RKO (cell line): ENCODE measurements at regions not wholly inside any gene's neighbourhood (a gene's known extent, or its start where the extent isn't known, plus 50 kb on each side); places are given as distances from the start of the nearest gene placed in this dataset.
A peak's percentile ranks its signal among the peaks of the same experiment; 100 is the strongest.
"Not testable (repeated sequence)": the region's sequence is repeated elsewhere in the genome, so short reads cannot be mapped to it uniquely, and the experiment has no call there.

Experiments used
- DNase-seq: peaks from one replicate; pipeline ENCODE4 v3.0.0-alpha.2; 2016; ENCODE audit warnings: low spot score

DNA sequence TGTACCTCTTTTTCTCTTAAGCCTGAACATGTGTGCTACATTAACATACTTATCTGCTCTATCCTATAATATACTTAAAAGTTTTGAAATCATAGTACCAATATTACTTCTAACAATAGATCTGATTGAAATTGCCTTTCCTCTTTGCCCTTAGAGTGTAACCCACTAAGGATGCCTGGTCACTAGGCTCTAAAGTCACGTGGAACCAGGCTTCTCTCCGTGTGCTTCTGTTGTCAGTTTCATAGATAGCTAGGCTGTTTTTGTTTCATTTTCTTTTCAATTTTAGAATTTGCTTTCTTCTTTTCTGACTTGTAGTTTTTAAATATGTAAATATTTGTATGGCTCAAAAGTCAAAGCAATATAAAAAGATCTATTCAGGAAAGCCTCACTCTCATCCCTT lies 100.5 kb upstream of the PZP start:
- DNase-seq = not testable (repeated sequence)

- DNase-seq = not testable (repeated sequence)
Measured at GRCh38 chr12:9308163-9308562, 100.0 kb upstream of the PZP start.

DNA sequence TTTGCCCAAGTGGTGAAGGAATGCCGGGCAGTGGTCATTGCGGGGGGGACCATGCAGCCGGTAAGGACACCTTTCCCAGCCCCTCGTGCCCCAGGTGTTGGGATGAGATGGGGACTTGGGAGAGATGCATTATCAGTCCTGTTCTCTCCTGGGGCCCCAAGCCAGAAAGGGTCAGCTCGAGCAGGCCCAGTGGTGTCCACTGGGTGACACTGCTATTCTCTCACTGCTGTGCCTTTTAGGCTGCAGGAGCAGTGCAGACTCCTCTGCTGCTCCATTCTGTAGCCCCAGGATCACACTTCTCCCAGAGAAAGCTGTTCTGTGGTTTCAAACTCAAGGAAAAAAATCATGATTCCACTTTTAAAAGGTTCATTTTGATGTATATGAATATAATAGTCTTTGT lies 99.1 kb upstream of the PZP start:
- DNase-seq = not testable (repeated sequence)

DNA sequence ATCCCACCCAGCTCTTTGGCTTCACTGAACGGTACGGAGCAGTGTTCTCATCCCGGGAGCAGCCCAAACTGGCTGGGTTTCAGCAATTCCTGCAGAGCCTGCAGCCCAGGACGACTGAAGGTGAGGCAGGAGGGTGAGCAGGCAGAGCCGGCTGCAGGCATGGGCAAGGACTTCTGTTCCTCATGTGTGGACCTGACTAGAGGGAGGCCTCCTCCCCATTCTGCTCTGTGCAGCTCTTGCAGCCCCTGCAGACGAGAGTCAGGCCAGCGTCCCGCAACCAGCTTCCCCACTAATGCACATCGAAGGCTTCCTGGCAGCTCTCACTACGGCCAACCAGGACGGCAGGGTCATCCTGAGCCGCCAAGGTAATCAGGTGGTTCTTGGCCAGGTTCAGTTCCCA lies 97.8 kb upstream of the PZP start:
- DNase-seq = not testable (repeated sequence)

DNA sequence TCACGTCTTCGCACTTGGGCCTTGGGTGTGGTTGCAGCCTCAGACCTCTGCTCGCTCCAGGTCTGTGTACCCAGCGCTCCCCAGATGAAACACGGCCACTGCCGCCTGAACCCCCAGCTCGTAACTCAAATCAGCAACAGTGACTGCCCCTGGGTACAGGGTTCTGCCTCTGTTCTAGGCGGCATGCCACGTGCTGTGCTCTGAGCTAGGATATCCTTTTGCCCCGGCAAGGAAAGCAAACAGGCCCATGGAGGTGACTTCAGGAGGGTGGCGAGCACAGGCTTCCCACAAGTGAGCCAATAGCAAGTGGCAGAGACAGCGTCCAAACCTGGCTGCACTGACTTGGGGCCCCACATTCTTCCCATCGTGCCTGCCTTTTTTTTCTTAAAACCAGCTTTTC lies 96.3 kb upstream of the PZP start:
- not testable (repeated sequence) for DNase-seq

GRCh38 chr12:9295872-9296271 lies 87.7 kb upstream of the PZP start:
- DNase-seq = not testable (repeated sequence)

GRCh38 chr12:9294072-9294620 lies 86.0 kb upstream of the PZP start:
- not testable (repeated sequence) for DNase-seq

- DNase-seq = not testable (repeated sequence)
Measured at GRCh38 chr12:9293391-9293790, 85.2 kb upstream of the PZP start.

DNA sequence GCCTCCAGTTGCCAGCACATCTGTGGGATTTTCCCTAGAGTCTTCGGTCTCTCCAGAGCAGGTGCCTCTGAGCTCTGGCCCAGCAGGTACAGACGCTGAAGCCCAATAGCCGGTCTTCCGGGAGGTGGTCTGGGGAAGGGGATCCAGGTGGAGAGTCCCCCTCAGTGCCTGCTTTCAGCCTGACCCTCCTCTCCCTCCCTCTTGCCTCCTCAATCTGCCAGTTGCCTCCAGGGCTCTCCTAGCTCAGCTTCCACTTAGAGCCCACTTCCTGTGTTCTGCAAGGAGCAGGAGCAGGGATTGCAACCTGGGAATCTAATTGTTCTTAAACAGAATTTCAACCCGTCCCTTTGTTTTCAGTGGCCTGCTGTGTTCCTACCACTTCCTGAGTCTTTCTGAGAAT lies 81.8 kb upstream of the PZP start:
- DNase-seq = not testable (repeated sequence)

DNA sequence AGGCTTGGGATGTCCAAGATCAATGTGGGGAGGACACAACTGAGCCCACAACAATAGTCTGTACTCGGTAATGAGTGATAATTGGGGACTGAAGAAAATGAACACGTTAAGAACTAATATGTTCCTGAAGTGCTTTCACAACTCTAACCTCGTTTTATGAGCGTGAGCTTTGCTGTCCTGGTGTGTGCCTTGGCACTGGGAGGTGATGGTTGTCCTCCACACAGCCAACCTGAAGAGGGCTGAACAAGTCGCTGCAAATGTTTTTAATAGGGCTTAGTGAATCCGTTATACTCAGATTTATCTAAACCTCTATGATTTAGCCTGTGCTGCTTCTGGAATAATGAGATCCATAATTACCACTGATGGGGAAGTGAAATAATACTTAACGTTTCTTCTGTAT lies 76.5 kb upstream of the PZP start:
- DNase-seq = not testable (repeated sequence)

GRCh38 chr12:9284197-9284596 lies 76.0 kb upstream of the PZP start:
- DNase-seq = not testable (repeated sequence)

DNA sequence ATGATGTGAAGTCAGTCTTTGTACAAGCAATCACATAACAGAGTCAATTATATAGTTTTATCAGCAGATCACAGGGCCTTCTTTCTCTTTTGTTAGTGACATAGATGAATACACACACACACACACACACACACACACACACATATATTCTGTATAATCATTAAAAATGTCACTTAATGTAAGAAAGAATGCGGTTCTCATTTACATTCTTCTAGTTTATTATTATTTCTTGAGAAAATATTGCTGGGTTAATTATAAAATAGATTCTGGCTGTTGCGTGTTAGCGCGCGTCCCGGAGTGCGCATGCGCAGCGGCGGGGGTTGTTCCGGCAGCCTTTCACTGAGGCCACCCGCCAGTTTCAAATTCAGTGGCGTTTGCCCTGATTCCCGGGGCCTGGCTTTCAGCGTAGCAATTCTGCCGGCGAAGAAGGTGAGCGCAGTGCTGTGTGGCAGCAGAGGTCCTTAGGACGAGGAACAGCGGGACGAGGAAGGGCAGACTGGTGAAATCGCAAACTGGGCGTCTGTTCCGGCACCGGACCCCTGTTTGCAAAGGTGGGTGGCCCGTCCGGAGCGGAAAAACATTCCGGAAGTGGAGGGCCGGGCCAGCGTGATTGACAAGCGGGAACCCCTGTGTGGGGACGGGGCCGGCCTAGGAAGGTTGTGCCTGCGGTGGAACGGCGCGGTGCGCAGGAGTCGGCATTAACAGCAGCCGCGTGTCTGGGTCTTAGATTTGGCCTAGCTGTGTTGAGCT lies 75.3 kb upstream of the PZP start:
- DNase-seq = peak; percentile 73

- no peak for DNase-seq
Measured at GRCh38 chr12:9276990-9277389, 68.8 kb upstream of the PZP start.

DNA sequence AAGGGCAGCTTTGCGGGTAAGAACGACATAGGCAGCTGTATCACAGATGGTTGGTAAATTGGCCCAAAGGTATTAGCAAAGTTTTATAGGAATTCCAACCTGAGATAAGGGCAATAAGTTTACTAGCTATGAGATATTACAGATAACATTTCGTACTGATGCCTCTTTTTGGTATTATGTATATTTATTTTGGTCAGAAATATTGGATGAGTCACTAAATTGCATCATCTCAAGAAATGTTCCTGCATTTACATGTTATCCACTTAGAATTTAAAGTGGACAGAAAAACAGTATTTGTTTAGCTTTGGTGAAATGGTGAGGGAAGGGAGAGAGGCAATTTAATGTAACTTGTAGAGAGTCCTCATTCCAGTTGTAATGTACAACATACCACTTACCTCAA lies 65.1 kb upstream of the PZP start:
- no peak for DNase-seq

DNA sequence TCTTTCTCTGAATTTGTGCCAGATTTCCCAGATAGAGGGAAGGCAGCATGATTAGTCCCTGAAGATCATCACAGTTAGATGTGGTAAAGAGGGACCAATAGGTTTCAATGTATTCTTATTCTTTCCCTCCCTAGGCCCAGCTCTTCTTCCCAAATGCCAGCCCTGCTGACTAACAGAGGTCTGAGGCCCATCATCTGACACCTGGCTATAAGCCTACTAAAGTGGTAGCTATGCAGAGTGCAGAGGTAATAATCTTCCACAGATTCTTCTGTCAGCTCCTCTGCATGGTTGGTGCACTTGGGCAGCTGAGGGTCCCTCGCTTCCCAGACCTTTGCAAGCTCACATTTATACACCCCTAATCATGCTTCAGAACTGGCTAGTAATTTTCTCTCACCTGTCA lies 63.7 kb upstream of the PZP start:
- no peak for DNase-seq

DNA sequence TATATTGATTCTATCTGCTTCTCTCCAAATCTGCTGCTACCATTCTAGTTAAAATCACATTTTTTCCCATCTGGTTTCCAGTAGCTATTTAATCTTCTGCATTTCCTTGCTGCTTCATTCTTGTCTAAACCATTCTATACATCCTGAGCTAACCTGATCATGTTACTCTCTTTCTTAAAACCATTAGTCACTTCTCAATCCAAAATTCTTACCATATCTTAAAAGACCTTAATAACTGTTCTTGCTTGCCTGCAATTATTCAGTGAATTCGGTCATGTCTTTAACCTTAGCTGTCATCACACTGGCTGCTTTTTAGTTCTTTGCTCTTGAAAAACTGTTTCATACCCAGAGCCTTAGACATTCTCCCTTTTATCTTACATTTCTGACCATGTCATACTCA lies 56.4 kb upstream of the PZP start:
- no peak for DNase-seq

DNA sequence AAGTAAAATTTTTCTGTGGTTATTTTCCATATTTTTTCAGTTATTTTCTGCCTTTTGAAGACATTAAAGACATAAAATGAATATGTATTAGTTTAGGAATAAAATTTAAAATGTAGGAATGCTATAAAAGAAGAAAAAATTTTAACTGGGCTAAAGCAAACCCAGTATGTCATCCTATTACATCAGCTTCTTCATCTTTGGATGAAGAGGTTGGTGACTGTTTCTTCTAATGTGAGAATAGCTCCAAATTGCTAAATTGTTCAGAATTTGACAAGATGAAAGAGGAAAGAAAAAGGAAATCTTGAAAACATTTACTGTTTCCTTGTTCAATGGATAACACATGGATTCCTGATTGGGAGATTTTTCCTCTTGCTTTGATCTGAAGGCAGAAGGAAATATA lies 52.7 kb upstream of the PZP start:
- no peak for DNase-seq

DNA sequence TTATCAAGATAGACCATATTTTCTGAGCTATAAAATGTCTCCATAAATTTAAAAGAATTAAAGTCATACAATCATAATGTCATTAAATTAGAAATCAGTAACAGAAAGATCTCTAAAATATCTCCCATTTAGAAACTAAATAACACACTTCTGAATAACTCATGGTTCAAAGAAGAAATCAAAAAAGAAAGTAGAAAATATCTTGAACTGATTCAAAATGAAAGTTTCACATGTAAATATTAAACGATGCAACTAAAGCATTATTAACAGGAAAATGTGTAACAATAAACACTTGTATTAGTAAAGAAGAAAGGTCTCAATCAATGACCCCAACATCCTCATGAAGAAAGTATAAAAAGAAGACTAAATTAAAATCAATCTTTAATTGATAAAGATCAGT lies 50.5 kb upstream of the PZP start:
- no peak for DNase-seq
